ENCODE measurements at regions not wholly inside any gene's neighbourhood (a gene's known extent, or its start where the extent isn't known, plus 50 kb on each side); places are given as distances from the start of the nearest gene placed in this dataset.
"Not testable (repeated sequence)": the region's sequence is repeated elsewhere in the genome, so short reads cannot be mapped to it uniquely, and the experiment has no call there.

DNA sequence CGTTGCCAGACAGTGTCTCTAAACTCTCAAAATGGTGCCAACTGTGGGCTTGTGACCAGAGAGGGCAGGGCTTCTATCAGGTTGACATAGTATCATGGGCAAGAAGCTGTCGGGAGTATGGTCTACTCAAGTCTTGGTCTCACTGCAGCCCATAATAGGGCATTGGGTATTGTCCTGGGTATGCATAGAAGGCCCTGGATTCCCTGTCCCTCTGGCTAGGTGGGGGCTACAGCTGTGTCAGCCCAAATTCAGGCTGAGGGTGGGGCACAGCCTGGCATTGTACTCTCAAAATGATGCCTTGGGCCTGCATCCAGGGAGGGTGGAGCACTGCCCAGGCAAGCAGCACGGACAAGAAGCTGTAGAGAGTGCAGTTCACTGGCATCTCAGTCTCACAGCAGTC, 408.8 kb upstream of the MAN1A1 start:
- H3K4me3 ChIP-seq (replicated peaks; ENCODE audit: low read depth, low read length): no peak overlapping the region
- no peak for DNase-seq (ENCODE audit: low read depth)
- TF ChIP-seq, protein P1, sequence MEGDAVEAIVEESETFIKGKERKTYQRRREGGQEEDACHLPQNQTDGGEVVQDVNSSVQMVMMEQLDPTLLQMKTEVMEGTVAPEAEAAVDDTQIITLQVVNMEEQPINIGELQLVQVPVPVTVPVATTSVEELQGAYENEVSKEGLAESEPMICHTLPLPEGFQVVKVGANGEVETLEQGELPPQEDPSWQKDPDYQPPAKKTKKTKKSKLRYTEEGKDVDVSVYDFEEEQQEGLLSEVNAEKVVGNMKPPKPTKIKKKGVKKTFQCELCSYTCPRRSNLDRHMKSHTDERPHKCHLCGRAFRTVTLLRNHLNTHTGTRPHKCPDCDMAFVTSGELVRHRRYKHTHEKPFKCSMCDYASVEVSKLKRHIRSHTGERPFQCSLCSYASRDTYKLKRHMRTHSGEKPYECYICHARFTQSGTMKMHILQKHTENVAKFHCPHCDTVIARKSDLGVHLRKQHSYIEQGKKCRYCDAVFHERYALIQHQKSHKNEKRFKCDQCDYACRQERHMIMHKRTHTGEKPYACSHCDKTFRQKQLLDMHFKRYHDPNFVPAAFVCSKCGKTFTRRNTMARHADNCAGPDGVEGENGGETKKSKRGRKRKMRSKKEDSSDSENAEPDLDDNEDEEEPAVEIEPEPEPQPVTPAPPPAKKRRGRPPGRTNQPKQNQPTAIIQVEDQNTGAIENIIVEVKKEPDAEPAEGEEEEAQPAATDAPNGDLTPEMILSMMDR (IDR thresholded peaks at IDR 0.05; ENCODE audit: low read length, missing control alignments): no peak

DNA sequence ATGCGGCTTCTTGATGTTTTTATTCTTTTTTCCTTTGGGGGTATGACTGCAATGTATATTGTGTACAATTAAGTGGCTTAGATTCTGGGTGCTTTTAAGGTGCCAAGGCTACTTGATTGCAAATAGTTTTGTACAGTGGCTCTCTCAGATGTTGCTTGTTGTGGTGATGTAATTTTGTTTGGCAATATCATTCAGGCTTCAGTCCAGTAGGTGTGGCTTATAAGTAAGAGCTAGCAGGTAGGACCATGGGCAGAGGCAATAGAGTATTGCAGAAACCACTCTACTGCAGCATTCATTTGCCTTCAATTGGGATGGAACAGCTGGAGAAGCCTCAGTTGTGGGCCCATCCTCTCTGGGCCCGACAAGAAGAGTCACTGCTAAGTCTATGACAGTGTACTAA, 407.9 kb upstream of the MAN1A1 start:
- TF ChIP-seq, protein P1 (IDR thresholded peaks at IDR 0.05; ENCODE audit: low read length, missing control alignments): no peak

DNA sequence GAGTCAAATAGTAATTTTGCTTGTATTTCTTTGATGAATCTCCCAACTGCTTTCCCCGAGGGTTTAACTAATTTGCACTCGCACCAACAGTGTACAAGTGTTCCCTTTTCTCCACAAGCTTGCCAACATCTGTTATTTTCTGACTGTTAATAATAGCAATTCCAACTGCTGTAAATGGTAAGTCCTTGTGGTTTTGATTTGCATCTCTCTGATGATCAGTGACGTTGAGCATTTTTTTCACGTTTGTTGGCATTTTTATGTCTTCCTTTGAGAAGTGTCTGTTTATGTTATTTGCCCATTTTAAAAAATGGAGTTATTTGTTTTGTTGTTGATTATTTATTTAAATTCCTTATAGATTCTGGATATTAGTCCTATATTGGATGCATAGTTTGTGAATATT, 399.8 kb upstream of the MAN1A1 start:
- no peak for DNase-seq (ENCODE audit: low read depth)
- no peak overlapping the region for H3K4me3 ChIP-seq (replicated peaks; ENCODE audit: low read depth, low read length)
- TF ChIP-seq, protein P1 (IDR thresholded peaks at IDR 0.05; ENCODE audit: low read length, missing control alignments): no peak

More for the DNA sequence above, 407.9 kb upstream of the MAN1A1 start:
- DNase-seq (ENCODE audit: low read depth): no peak
- no peak overlapping the region for H3K4me3 ChIP-seq (replicated peaks; ENCODE audit: low read depth, low read length)

DNA sequence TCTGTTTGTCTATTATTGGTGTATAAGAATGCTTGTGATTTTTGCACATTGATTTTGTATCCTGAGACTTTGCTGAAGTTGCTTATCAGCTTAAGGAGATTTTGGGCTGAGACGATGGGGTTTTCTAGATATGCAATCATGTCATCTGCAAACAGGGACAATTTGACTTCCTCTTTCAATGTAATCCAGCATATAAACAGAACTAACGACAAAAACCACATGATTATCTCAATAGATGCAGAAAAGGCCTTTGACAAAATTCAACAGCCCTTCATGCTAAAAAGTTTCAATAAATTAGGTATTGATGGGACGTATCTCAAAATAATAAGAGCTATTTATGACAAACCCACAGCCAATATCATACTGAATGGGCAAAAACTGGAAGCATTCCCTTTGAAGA, 399.0 kb upstream of the MAN1A1 start:
- DNase-seq (ENCODE audit: low read depth); H3K4me3 ChIP-seq (replicated peaks; ENCODE audit: low read depth, low read length): not testable (repeated sequence)

DNA sequence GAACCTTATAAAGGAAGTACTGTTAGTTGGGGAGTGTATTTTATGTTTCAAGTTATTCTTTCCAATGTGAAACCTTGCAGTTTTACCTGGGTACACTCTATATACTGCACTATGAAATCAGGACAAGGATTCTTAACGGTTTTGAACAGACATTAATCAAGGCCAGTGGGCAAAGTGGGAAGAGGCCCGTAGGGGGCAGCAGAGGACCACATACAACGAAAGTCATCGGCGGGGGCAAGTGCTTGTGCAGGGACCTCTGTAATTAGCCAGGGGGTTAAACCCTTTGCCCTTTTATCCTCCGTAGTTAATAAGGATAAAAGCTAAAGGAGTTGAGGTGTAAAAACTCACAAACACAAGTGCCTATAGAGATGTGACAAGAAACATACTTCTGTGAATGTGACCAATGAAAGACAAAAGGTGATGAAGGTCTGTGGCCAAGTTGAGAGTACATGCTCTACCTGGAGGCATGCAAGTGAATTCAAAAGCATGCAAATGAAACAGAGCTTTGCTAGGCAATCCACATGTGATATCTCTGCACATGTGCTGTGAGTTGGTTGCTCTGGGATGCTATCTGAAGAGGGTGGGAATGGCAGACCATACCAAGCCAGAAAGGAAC, 392.7 kb upstream of the MAN1A1 start:
- H3K4me3 ChIP-seq (replicated peaks; ENCODE audit: low read depth, low read length): no peak overlapping the region
- DNase-seq (ENCODE audit: low read depth): peak; percentile 60
- TF ChIP-seq, protein P1 (IDR thresholded peaks at IDR 0.05; ENCODE audit: low read length, missing control alignments): peak; percentile 86

DNA sequence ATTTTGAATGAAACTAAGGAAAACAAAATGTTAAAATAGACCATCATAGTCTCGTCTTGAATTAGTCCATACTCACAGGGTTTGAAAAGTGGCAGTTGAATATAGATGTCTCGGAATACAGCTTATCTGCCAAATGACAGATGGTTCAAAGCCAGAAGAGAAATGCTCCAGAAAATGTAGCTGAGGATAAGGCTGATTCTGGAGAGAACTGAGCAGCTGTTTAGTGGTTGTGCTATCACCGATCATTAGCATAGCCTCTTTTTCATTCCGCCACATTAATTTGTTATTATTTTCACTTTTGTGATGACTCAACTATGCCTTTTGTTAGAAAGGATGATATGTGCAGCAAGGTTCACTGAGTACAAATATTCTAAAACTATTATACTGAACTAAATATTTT, 390.2 kb upstream of the MAN1A1 start:
- TF ChIP-seq, protein P1 (IDR thresholded peaks at IDR 0.05; ENCODE audit: low read length, missing control alignments): no peak
- H3K4me3 ChIP-seq (replicated peaks; ENCODE audit: low read depth, low read length): no peak overlapping the region
- DNase-seq (ENCODE audit: low read depth): no peak

DNA sequence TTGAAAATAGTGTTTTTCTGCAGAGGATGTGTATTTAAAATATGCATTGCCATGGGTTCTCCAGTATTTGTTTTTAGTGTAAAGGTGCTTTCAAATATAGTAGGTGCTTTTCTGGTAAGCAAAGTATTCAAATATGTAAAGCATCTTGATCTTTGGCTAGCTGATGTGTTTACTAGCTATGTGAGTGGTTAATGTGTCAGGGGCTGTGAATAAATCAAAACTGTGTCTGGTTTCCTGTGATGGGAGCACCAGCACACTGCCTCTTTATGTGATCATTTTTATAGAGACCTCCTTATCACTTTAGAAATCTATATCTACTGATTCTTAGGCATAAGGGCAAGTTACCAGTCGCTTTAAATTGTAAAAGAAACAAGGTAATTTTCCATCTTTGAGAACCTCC, 388.9 kb upstream of the MAN1A1 start:
- H3K4me3 ChIP-seq (replicated peaks; ENCODE audit: low read depth, low read length): no peak overlapping the region
- TF ChIP-seq, protein P1 (IDR thresholded peaks at IDR 0.05; ENCODE audit: low read length, missing control alignments): no peak
- DNase-seq (ENCODE audit: low read depth): no peak

All from fibroblast of pulmonary artery (primary cell).